ENCODE measurements at regions not wholly inside any gene's neighbourhood (a gene's known extent, or its start where the extent isn't known, plus 50 kb on each side); places are given as distances from the start of the nearest gene placed in this dataset.

DNA sequence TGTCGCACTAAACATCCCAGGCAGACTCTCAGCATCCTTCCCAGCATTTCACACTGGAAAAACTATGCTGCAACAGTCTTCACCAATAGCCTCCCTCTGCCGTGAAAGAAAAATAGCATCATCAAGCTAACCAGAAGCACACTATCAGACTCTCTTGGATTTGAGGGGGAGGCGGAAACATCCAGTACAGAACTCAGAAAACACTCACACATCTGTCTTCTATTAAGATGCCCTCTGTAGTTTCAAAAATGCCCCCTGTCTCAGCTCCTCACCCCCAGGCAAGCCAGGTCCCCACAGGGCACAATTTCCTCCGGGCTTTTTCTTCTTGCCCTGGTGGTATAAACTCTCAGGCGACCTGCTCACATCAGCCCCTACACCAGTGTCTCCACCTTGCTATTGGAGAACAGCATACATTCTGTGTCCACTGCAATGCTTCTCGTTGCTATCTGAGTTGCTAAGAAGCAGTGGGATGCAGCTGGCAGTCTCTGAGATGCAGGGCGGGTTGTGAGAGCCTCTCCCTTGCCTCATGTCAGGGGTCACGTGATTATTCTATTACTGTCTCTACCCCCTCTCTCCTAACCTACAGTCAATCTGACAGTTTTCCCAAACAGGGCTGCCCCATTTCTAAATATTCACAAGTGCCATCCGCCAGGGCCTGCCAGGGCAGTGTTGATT is 189.9 kb downstream of the INO80D start:
- ATAC-seq = no peak
- H3K36me3 Mint-ChIP-seq = no peaks in the 10 kb centered on the region
- no peaks in the 10 kb centered on the region for H3K27me3 ChIP-seq (ENCODE audit: control insufficient read depth, insufficient read depth, low read length)
- H3K9me3 Mint-ChIP-seq = no peaks in the 10 kb centered on the region
- TF ChIP-seq, protein P1, sequence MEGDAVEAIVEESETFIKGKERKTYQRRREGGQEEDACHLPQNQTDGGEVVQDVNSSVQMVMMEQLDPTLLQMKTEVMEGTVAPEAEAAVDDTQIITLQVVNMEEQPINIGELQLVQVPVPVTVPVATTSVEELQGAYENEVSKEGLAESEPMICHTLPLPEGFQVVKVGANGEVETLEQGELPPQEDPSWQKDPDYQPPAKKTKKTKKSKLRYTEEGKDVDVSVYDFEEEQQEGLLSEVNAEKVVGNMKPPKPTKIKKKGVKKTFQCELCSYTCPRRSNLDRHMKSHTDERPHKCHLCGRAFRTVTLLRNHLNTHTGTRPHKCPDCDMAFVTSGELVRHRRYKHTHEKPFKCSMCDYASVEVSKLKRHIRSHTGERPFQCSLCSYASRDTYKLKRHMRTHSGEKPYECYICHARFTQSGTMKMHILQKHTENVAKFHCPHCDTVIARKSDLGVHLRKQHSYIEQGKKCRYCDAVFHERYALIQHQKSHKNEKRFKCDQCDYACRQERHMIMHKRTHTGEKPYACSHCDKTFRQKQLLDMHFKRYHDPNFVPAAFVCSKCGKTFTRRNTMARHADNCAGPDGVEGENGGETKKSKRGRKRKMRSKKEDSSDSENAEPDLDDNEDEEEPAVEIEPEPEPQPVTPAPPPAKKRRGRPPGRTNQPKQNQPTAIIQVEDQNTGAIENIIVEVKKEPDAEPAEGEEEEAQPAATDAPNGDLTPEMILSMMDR (IDR thresholded peaks at IDR 0.05) = no peak
- H3K9me3 ChIP-seq (ENCODE audit: control insufficient read depth, insufficient read depth, low read length) = no peaks in the 10 kb centered on the region
- H3K36me3 ChIP-seq (ENCODE audit: control insufficient read depth, insufficient read depth, low read length) = no peaks in the 10 kb centered on the region
- H3K4me1 Mint-ChIP-seq = no peaks in the 10 kb centered on the region
- no peak for DNase-seq
- H3K27ac Mint-ChIP-seq = no peak overlapping the region
- 74% methylated on average over 9 of the region's 9 CpGs for WGBS (ENCODE audit: insufficient coverage)
- H3K4me3 Mint-ChIP-seq = no peak overlapping the region
- peaks cover 4 to 31% of the 10 kb centered on the region in 2 donors for H3K27me3 Mint-ChIP-seq (ENCODE audit: low read depth in 2 of 2)
- H3K4me1 ChIP-seq (ENCODE audit: control insufficient read depth, insufficient read depth, low read length) = no peaks in the 10 kb centered on the region
- intact Hi-C loops (cut with micrococcal nuclease) = no loop called here
- H3K27ac ChIP-seq (ENCODE audit: low read length) = no peak overlapping the region
- no peak overlapping the region for H3K4me3 ChIP-seq (ENCODE audit: low read length)

- no peak overlapping the region for H3K27ac Mint-ChIP-seq
Observed at GRCh38 chr2:205892665-205893259, 193.2 kb downstream of the INO80D start.

GRCh38 chr2:205892251-205892655 is 193.7 kb downstream of the INO80D start:
- Mint-ChIP-seq H3K36me3 (no peaks in the 10 kb centered on the region), H3K27me3 (ENCODE audit: low read depth in 2 of 2) (peaks cover 9 to 34% of the 10 kb centered on the region in 2 donors), H3K4me1 (peaks cover 0 to 9% of the 10 kb centered on the region in 2 donors), H3K27ac (no peak overlapping the region), H3K4me3 (no peak overlapping the region), H3K9me3 (no peaks in the 10 kb centered on the region)
- no peaks in the 10 kb centered on the region for H3K36me3 ChIP-seq (ENCODE audit: control insufficient read depth, insufficient read depth, low read length)
- WGBS (ENCODE audit: insufficient coverage) = 79% methylated on average over 10 of the region's 10 CpGs
- intact Hi-C loops (cut with micrococcal nuclease) = no loop called here
- TF ChIP-seq, protein P1 (IDR thresholded peaks at IDR 0.05) = no peak
- ATAC-seq (no peak), DNase-seq (no peak)
- no peak overlapping the region for H3K4me3 ChIP-seq (ENCODE audit: low read length)
- H3K27ac ChIP-seq (ENCODE audit: low read length) = no peak overlapping the region
- H3K4me1 ChIP-seq (ENCODE audit: control insufficient read depth, insufficient read depth, low read length) = peaks cover 6% of the 10 kb centered on the region
- H3K27me3 ChIP-seq (ENCODE audit: control insufficient read depth, insufficient read depth, low read length) = peaks cover 10% of the 10 kb centered on the region
- no peaks in the 10 kb centered on the region for H3K9me3 ChIP-seq (ENCODE audit: control insufficient read depth, insufficient read depth, low read length)

More at GRCh38 chr2:205892665-205893259, 193.2 kb downstream of the INO80D start:
- Histone ChIP-seq H3K4me1 (ENCODE audit: control insufficient read depth, insufficient read depth, low read length) (peaks cover 3% of the 10 kb centered on the region), H3K4me3 (ENCODE audit: low read length) (no peak overlapping the region), H3K27ac (ENCODE audit: low read length) (no peak overlapping the region), H3K9me3 (ENCODE audit: control insufficient read depth, insufficient read depth, low read length) (no peaks in the 10 kb centered on the region), H3K27me3 (ENCODE audit: control insufficient read depth, insufficient read depth, low read length) (peaks cover 10% of the 10 kb centered on the region), H3K36me3 (ENCODE audit: control insufficient read depth, insufficient read depth, low read length) (no peaks in the 10 kb centered on the region)
- intact Hi-C loops (cut with micrococcal nuclease) = no loop called here
- H3K9me3 Mint-ChIP-seq = no peaks in the 10 kb centered on the region
- ATAC-seq (no peak), DNase-seq (no peak)
- peaks cover 0 to 4% of the 10 kb centered on the region in 2 donors for H3K4me1 Mint-ChIP-seq
- no peak overlapping the region for H3K4me3 Mint-ChIP-seq
- no peaks in the 10 kb centered on the region for H3K36me3 Mint-ChIP-seq
- peaks cover 7 to 29% of the 10 kb centered on the region in 2 donors for H3K27me3 Mint-ChIP-seq (ENCODE audit: low read depth in 2 of 2)
- WGBS (ENCODE audit: insufficient coverage) = 91% methylated on average over 17 of the region's 17 CpGs
- TF ChIP-seq, protein P1 (IDR thresholded peaks at IDR 0.05) = no peak
